GM10248 (cell line): ENCODE measurements at regions not wholly inside any gene's neighbourhood (a gene's known extent, or its start where the extent isn't known, plus 50 kb on each side); places are given as distances from the start of the nearest gene placed in this dataset.

Experiments
- CTCF ChIA-PET: fragments of 300-600 bp; sonication (Branson Sonifier 250); formaldehyde crosslinking; extraction: SDS; loops from one replicate; lab custom pipeline; 2021; ENCODE audit warnings: antibody characterized with exemption; lab: Yijun Ruan, JAX
- POLR2A ChIA-PET: fragments of 350-650 bp; sonication (Branson Sonifier 250); formaldehyde crosslinking; extraction: SDS; loops from one replicate; lab custom pipeline; 2020; ENCODE audit warnings: antibody characterized with exemption; lab: Yijun Ruan, JAX
- DNase-seq: peaks from one replicate; pipeline ENCODE4 v3.0.0; 2012; ENCODE audit errors: extremely low spot score
- CTCF ChIP-seq: IDR thresholded peaks from 2 replicates; pipeline ENCODE4 v1.5.1; 2012; ENCODE audit warnings: mild to moderate bottlenecking, low read depth; ENCODE audit errors: extremely low read depth, missing control alignments, control extremely low read depth

- TF ChIP-seq CTCF, result no peak
- CTCF ChIA-PET, result interaction anchor here (1.0 kb wide), 1 partner anchor 9 kb away, joined by 3 read pairs; no protein-coding TSS in a partner anchor
- no peak for DNase-seq
- POLR2A ChIA-PET, result no interaction called here
Measured at GRCh38 chr9:21677834-21678233, 124.6 kb upstream of the MTAP start.

GRCh38 chr9:21679432-21679831 is 123.0 kb upstream of the MTAP start:
- DNase-seq, result no peak
- ChIA-PET CTCF (no interaction called here), POLR2A (no interaction called here)
- TF ChIP-seq CTCF, result no peak

GRCh38 chr9:21680590-21680989 is 121.8 kb upstream of the MTAP start:
- ChIA-PET CTCF (no interaction called here), POLR2A (no interaction called here)
- DNase-seq, result no peak
- no peak for TF ChIP-seq CTCF

GRCh38 chr9:21681641-21682040 is 120.8 kb upstream of the MTAP start:
- ChIA-PET POLR2A (no interaction called here), CTCF (interaction anchor here (1.3 to 1.6 kb wide), 2 partner anchors 16 to 26 kb away, joined by 4 read pairs; no protein-coding TSS in a partner anchor)
- DNase-seq, result no peak
- TF ChIP-seq CTCF, result no peak

- ChIA-PET CTCF (interaction anchor here (1.3 to 1.6 kb wide), 3 partner anchors 17 to 30 kb away, joined by 4 read pairs; no protein-coding TSS in a partner anchor), POLR2A (no interaction called here)
- DNase-seq, result no peak
- TF ChIP-seq CTCF, result no peak
Measured at GRCh38 chr9:21682381-21682780, 120.1 kb upstream of the MTAP start.

GRCh38 chr9:21682981-21683380 is 119.5 kb upstream of the MTAP start:
- DNase-seq, result no peak
- CTCF ChIA-PET, result interaction anchor here (1.3 to 1.6 kb wide), 2 partner anchors 25 to 30 kb away, joined by 4 read pairs; no protein-coding TSS in a partner anchor
- no peak for TF ChIP-seq CTCF
- POLR2A ChIA-PET, result no interaction called here

- CTCF ChIA-PET, result interaction anchor here (1.3 kb wide), 1 partner anchor 29 kb away, joined by 4 read pairs; no protein-coding TSS in a partner anchor
- no peak for TF ChIP-seq CTCF
- POLR2A ChIA-PET, result no interaction called here
- DNase-seq, result no peak
Measured at GRCh38 chr9:21683484-21684175, 118.8 kb upstream of the MTAP start.
